ENCODE measurements at regions not wholly inside any gene's neighbourhood (a gene's known extent, or its start where the extent isn't known, plus 50 kb on each side); places are given as distances from the start of the nearest gene placed in this dataset.
"Not testable (repeated sequence)": the region's sequence is repeated elsewhere in the genome, so short reads cannot be mapped to it uniquely, and the experiment has no call there.

DNA sequence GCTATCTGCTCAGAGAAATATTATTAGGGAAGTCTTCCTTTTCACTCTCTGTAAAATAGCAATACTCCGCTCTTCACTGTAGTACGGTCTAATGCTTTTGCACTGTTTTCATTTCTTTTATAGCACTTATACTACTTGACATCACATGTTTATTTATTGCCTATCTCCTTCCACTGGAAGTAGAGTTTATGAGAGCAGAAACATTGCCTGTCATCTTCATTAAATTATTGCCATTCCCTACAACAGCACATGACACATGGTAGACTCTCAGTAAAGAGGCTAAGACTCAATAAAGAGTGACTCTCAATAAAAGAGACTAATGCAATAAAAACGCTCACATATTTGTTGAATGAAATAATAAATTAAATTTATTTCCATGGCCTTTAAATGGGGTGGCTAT lies 241.3 kb upstream of the MAGEC2 start:
- no peak overlapping the region for H3K4me3 ChIP-seq (ENCODE audit: low read depth, low read length)
- TF ChIP-seq, protein P1, sequence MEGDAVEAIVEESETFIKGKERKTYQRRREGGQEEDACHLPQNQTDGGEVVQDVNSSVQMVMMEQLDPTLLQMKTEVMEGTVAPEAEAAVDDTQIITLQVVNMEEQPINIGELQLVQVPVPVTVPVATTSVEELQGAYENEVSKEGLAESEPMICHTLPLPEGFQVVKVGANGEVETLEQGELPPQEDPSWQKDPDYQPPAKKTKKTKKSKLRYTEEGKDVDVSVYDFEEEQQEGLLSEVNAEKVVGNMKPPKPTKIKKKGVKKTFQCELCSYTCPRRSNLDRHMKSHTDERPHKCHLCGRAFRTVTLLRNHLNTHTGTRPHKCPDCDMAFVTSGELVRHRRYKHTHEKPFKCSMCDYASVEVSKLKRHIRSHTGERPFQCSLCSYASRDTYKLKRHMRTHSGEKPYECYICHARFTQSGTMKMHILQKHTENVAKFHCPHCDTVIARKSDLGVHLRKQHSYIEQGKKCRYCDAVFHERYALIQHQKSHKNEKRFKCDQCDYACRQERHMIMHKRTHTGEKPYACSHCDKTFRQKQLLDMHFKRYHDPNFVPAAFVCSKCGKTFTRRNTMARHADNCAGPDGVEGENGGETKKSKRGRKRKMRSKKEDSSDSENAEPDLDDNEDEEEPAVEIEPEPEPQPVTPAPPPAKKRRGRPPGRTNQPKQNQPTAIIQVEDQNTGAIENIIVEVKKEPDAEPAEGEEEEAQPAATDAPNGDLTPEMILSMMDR (IDR thresholded peaks at IDR 0.05; ENCODE audit: low read depth, low read length), result no peak
- in situ Hi-C loops (cut with HindIII; ENCODE audit: low sequenced_read_pairs), result no loop called here
- no peak for DNase-seq (ENCODE audit: low read depth, low spot score)

DNA sequence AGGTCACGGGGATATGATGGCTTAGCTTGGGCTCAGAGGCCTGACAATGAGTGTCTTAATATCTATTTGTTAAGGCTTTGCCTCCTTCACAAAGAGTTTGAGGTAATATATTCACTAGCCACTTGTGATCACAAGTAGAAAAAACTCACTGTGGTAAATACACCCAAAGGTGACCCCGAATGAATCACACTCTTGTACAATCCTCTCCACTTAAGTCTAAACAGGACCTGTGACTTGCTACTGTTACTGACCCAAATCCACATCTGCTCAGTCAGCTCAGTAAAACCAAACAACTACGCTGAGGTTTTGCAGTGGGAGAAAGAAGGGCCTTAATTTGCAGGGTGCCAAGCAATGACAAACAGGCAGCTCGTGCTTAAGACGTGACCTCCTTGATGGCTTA lies 223.8 kb upstream of the MAGEC2 start:
- TF ChIP-seq, protein P1 (IDR thresholded peaks at IDR 0.05; ENCODE audit: low read depth, low read length), result no peak
- no peak for DNase-seq (ENCODE audit: low read depth, low spot score)
- in situ Hi-C loops (cut with HindIII; ENCODE audit: low sequenced_read_pairs), result no loop called here
- H3K4me3 ChIP-seq (ENCODE audit: low read depth, low read length), result no peak overlapping the region

DNA sequence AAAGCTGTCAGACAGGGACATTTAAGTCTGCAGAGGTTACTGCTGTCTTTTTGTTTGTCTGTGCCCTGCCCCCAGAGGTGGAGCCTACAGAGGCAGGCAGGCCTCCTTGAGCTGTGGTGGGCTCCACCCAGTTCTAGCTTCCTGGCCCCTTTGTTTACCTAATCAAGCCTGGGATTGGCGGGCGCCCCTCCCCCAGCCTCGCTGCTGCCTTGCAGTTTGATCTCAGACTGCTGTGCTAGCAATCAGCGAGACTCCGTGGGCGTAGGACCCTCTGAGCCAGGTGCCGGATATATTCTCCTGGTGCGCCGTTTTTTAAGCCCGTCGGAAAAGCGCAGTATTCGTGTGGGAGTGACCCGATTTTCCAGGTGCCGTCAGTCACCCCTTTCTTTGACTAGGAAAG lies 185.9 kb upstream of the MAGEC2 start:
- in situ Hi-C loops (cut with HindIII; ENCODE audit: low sequenced_read_pairs); DNase-seq (ENCODE audit: low read depth, low spot score); H3K4me3 ChIP-seq (ENCODE audit: low read depth, low read length): not testable (repeated sequence)

DNA sequence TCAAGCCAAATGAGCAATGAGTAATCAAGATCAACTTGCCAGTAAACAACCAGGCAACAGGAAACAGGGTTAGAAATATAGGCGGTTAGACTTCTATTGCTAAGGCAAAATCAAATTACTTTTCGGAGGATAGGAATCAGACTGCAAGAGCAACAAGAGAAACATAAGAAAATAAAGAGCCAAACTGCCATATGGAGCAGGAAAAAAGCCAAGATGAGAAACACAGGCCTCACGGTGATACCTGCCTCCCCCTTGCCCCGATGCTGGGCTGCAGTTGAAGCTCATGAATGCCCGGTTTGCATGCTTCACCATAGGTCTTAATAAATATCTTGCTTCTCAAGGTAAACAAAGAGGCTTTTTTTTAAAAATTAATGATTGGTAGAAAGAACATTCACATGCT lies 158.4 kb upstream of the MAGEC2 start:
- no peak for DNase-seq (ENCODE audit: low read depth, low spot score)
- H3K4me3 ChIP-seq (ENCODE audit: low read depth, low read length), result no peak overlapping the region
- TF ChIP-seq, protein P1 (IDR thresholded peaks at IDR 0.05; ENCODE audit: low read depth, low read length), result no peak
- in situ Hi-C loops (cut with HindIII; ENCODE audit: low sequenced_read_pairs), result no loop called here

DNA sequence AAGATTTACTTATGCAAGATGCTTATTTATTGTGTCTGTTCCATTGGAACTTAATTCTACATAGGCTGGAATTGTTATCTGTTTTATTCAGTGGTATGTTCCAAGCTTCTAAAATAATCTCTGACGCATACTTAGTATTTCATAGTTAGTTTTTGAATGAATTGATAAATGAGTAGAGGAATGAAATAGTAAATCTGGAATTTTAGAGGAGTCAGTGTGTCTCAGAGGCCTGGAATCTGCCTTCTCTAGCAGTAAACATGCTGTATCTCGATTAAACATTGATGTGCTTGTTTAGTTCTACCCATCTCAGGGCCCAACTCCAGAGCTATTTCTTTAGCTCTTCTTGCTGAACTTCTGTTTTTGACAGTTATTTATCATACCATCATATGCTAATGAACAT lies 154.2 kb upstream of the MAGEC2 start:
- DNase-seq (ENCODE audit: low read depth, low spot score), result no peak
- in situ Hi-C loops (cut with HindIII; ENCODE audit: low sequenced_read_pairs), result no loop called here
- TF ChIP-seq, protein P1 (IDR thresholded peaks at IDR 0.05; ENCODE audit: low read depth, low read length), result no peak
- no peak overlapping the region for H3K4me3 ChIP-seq (ENCODE audit: low read depth, low read length)

DNA sequence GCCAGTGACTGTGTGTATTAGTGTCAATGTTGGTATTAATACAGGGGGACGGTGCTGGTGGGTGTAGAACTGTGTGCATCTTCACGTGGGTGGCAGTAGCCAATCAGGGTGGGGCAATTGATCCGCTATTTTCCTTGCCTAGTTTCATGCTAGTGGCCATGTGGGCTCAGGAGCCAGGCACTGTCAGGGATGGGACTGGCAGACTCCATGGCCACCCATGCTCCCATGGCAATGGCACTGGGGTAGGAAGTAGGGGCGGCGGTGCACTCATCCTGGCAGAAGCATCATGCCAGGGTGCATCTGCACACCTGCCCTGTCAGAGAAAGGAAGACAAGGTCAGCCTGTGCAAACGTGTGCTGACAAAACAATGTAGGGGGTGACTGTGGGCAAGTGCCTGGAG lies 122.1 kb upstream of the MAGEC2 start:
- no peak overlapping the region for H3K4me3 ChIP-seq (ENCODE audit: low read depth, low read length)
- DNase-seq (ENCODE audit: low read depth, low spot score), result no peak
- in situ Hi-C loops (cut with HindIII; ENCODE audit: low sequenced_read_pairs), result no loop called here
- TF ChIP-seq, protein P1 (IDR thresholded peaks at IDR 0.05; ENCODE audit: low read depth, low read length), result no peak

DNA sequence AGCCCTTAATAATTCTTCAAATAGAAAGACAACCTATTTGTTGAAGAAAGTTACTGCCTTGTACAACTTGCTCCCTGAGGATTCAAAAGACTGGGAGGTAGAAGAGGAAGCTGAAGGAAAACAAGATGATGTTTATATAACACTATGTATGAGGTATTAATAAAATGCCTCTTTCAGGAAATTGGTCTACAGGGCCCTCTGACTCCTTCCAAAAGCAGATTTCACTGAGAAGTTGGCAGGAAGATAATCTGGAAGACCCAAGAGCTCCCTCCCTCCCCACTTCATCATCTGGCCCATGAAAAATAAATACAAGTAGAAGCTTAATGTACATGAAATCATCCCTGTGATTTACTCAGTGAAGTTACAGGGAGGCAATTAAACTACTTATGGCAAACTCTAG lies 107.5 kb upstream of the MAGEC2 start:
- in situ Hi-C loops (cut with HindIII; ENCODE audit: low sequenced_read_pairs), result no loop called here
- no peak for DNase-seq (ENCODE audit: low read depth, low spot score)
- TF ChIP-seq, protein P1 (IDR thresholded peaks at IDR 0.05; ENCODE audit: low read depth, low read length), result no peak
- H3K4me3 ChIP-seq (ENCODE audit: low read depth, low read length), result no peak overlapping the region
